Femur (tissue), 1 donor: ENCODE measurements at regions not wholly inside any gene's neighbourhood (a gene's known extent, or its start where the extent isn't known, plus 50 kb on each side); places are given as distances from the start of the nearest gene placed in this dataset.

Experiments used
- DNase-seq: peaks from one replicate; pipeline ENCODE4 v3.0.0-alpha.2; 2017

DNA sequence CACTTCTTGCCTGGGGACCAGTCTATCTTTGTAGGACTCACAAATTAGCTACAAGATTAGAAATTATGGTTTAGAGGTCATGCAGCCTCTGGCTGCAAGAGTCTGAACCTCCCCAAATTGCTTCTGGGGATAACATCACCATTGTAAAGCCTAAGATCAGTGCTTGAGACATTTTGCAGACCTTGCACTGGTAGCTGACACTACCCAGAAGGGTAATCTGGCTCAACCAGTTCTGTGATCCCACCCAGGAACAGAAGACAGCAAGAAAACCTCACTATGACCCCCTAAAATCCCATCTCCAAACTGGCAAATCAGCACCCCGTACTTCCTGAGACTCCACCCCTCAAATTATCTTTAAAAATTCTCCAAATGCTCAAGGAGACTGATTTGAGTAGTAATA lies 58.2 kb upstream of the CDK13 start:
- no peak for DNase-seq

DNA sequence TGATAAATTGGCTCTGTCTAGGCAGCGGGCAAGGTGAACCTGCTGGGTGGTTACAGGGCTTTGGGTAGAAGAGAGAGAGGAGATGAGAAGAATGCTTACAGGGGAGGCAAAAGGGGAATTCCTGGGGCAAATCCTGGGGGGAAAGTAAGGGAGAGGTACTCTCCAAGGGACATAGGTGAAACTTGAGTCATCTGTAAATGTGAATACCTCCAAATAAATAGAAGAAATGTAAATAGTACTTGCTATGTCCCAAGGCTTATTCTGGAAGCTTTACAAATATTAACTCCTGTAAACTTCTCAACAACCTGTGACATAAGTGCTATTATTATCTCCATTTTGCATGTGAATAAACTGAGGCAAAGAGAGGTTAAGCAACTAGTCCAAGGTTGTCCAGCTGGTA lies 57.7 kb upstream of the CDK13 start:
- DNase-seq: no peak

DNA sequence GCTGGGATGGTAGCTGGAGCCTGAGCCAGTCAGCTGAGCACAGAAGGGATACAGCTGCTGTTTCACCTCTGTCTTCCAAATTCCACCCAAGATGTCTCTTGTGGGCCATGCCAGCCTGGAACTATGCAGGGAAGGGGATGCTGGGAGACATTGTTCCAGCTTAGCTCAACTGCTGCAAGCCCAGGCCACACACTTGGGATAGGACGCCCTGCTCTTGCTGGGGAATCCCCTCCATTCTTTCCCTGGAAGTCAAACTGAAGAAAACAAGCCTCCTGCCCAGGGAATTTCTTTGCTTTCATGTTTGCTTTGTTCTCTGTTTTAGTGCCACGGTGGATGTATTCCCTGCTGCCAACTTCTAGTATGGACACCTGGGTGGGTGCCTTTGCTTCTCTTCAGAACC lies 55.2 kb upstream of the CDK13 start:
- DNase-seq: no peak

- DNase-seq: no peak
Measured at GRCh38 chr7:39896840-39897239, 53.2 kb upstream of the CDK13 start.

DNA sequence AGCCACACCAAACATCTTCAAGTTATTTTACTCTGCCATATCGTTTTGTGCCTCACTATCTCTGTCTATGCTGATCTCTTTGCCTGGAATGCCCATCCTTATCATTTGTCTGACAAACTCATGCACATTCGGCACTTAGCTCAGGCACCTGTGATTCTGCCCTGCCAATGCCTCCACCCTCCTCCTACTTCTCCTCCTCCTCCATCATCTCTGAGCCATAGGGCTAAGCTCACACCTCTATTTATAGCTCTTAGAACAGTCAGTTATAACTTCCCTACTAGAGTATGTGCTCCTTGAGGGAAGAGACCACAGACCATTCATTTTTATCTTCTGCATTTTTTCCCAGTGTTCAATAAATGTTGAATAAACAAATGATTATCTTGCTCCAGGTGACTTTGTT lies 51.2 kb upstream of the CDK13 start:
- no peak for DNase-seq
